ENCODE measurements at regions not wholly inside any gene's neighbourhood (a gene's known extent, or its start where the extent isn't known, plus 50 kb on each side); places are given as distances from the start of the nearest gene placed in this dataset.

DNA sequence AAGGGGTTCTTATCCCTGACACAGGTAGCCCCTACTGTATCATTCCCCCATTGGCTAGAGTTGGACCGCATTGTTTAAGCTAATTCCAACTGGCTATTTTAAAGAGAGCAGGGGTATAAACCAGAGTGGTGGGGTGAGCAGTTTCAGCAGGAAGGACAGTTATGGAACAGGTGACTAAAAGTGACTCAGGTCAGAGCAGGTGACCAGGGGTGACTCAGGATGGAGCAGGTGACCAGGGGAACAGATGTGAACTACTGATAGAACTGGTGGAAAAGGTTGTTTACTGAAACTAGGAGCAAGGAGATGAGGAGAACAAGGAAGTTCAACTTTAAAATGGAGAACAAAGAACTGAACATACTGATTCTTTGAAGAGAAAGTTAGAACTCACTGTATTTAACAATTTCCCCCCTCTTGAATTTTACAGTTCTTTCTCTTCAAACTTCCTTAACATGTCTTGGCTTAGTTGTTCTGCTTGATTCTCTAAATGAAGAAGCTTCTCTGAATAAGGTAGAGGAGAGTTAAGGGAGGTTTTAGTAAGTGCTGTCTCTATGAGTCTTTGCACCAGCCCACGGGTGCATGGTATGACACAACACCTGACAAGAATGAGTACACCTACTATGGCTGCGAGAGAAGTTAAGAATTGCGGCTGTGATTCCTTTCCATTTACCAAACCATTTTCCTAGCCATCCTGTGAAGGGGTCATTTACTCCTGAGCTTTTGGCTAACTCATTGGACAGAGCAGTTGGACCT lies 83.4 kb upstream of the WNT7A start:
- H3K27ac ChIP-seq: no peak overlapping the region
- ChIA-PET POLR2A (ENCODE audit: low non-redundant PET) (no interaction called here), CTCF (no interaction called here)

DNA sequence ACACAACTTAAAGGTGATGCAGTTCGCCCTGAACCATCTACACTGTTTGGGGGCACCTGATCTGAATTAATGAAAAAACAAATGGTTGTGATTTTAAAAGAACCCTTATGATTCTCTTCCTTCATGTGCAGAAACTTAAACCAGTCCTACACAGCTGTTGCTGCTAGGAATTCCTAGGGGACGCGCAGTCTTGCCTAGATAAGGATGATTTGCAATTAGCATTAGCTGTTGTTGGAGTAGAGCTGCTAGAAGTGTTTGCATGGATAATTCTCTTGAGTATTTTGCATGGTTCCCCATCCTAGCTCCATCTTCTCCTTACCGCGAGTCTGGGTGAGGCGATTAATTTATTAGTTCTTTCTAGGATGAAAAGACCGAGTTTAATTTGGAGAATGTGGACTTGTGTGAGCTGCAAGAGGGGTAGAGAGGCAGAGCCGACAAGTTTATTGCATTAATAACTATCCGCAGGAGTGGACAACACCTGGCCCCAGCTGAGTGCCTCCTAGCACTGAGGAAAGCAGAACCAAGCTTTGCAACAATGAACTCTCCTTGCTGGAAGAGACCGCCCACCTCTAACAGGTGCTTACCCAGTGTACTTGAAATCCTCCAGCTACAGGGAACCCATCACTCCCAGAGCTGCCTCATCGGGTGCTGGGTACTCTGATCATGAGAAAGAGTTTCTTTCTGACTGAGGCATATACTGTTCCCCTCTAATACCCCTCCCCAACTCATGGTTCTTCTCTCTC lies 75.0 kb upstream of the WNT7A start:
- CTCF ChIA-PET: no interaction called here

More for the DNA sequence above, 83.4 kb upstream of the WNT7A start:
- TF ChIP-seq, protein P1, sequence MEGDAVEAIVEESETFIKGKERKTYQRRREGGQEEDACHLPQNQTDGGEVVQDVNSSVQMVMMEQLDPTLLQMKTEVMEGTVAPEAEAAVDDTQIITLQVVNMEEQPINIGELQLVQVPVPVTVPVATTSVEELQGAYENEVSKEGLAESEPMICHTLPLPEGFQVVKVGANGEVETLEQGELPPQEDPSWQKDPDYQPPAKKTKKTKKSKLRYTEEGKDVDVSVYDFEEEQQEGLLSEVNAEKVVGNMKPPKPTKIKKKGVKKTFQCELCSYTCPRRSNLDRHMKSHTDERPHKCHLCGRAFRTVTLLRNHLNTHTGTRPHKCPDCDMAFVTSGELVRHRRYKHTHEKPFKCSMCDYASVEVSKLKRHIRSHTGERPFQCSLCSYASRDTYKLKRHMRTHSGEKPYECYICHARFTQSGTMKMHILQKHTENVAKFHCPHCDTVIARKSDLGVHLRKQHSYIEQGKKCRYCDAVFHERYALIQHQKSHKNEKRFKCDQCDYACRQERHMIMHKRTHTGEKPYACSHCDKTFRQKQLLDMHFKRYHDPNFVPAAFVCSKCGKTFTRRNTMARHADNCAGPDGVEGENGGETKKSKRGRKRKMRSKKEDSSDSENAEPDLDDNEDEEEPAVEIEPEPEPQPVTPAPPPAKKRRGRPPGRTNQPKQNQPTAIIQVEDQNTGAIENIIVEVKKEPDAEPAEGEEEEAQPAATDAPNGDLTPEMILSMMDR (conservative IDR thresholded peaks at IDR 0.05; ENCODE audit: low read depth): no peak
- no peak for DNase-seq (ENCODE audit: low spot score)

DNA sequence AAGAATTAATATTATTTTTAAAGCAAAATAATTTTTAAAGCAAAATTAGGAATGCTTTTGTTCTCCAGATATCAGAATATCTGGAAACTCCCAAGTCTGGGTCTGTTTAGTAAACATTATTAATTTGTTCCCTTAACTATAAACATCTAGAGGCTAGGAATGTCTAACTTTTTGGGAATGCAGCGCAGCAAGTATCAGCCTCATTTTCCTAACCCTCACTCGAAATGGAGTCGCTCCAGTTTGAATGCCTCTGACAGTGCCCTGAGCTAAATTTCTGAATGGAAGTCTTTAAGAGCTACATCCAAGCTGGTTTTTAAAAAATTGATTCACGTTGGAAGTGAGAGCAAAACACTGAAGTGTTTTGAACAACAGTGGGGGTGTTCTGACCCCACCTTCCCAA lies 74.4 kb upstream of the WNT7A start:
- TF ChIP-seq, protein P1 (conservative IDR thresholded peaks at IDR 0.05; ENCODE audit: low read depth): no peak
- no peak overlapping the region for H3K27ac ChIP-seq
- ChIA-PET POLR2A (ENCODE audit: low non-redundant PET) (no interaction called here), CTCF (no interaction called here)
- DNase-seq (ENCODE audit: low spot score): no peak

More for the DNA sequence above, 75.0 kb upstream of the WNT7A start:
- H3K27ac ChIP-seq: no peak overlapping the region
- POLR2A ChIA-PET (ENCODE audit: low non-redundant PET): no interaction called here
- TF ChIP-seq, protein P1 (conservative IDR thresholded peaks at IDR 0.05; ENCODE audit: low read depth): no peak
- DNase-seq (ENCODE audit: low spot score): no peak

DNA sequence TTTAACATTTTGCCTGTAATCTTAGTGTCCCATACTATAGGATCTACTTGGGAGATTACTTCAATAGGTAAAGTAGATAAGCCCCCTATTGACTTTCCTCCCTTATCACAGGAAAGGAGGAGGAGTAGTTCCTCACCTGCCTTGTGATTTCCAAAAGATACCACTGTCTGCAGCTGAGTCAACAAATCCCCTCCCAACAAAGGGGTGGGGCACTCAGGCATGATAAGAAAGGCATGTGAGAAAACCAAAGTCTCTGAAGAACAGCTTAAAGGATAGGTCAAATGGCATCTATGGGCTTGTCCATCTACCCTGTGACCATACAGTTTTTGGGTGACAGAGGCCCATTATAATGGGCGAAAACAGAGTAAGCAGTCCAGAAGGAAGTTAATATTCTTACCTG lies 71.3 kb upstream of the WNT7A start:
- H3K27ac ChIP-seq: no peak overlapping the region
- POLR2A ChIA-PET (ENCODE audit: low non-redundant PET): no interaction called here
- TF ChIP-seq, protein P1 (conservative IDR thresholded peaks at IDR 0.05; ENCODE audit: low read depth): no peak
- DNase-seq (ENCODE audit: low spot score): no peak
- CTCF ChIA-PET: no interaction called here

DNA sequence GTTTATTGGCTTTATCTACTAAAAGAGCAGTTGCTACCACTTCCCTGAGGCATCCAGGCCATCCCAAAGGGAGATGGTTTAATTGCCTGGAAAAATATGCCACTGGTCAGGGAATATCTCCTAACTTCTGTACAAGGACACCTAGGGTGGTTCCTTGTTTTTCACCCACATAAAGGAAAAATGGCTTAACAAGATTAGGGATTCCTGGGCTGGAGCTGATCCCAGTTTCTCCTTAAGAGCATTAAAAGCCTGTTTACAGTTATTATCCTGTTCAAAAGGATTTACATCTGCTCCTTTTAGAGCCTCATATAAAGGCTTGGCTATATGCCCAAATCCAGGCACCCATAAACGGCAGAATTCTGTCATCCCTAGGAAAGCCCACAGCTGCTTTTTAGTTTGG lies 70.2 kb upstream of the WNT7A start:
- TF ChIP-seq, protein P1 (conservative IDR thresholded peaks at IDR 0.05; ENCODE audit: low read depth): no peak
- no peak overlapping the region for H3K27ac ChIP-seq
- DNase-seq (ENCODE audit: low spot score): no peak
- ChIA-PET POLR2A (ENCODE audit: low non-redundant PET) (no interaction called here), CTCF (no interaction called here)

DNA sequence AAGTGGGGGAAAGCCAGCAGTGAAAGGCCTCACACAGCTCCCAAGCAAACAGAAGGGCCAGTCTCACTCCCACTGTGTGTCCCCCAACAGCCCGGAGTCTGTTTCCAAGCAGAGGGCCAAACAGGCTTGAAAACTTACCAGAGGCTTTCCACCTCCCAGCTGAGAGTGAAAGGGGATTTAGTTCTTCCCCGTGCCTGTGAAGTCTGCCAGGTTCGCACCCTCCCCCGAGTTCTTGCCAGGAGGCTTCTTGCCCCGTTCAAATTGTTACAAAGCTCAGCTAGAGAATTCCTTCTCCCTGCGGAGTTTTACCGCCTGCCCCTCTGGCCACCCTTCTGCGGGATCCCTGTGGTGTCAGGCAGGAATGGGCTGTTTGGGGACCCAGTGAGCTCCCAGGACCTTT lies 68.0 kb upstream of the WNT7A start:
- no peak for DNase-seq (ENCODE audit: low spot score)
- TF ChIP-seq, protein P1 (conservative IDR thresholded peaks at IDR 0.05; ENCODE audit: low read depth): no peak
- H3K27ac ChIP-seq: no peak overlapping the region
- ChIA-PET CTCF (no interaction called here), POLR2A (ENCODE audit: low non-redundant PET) (no interaction called here)
